HepG2 (cell line): ENCODE measurements at regions not wholly inside any gene's neighbourhood (a gene's known extent, or its start where the extent isn't known, plus 50 kb on each side); places are given as distances from the start of the nearest gene placed in this dataset.
A peak's percentile ranks its signal among the peaks of the same experiment; 100 is the strongest.

Experiments used
- ATAC-seq: fragments of 200-7000 bp; cut with Tn5 transposase; 3 replicates; pipeline ENCODE4 v1.9.1; 2020; ENCODE audit warnings: mild to moderate bottlenecking, moderate library complexity
- BruUV-seq: library from RNA; stranded (reverse); fragments of 400-500 nt; replicated peaks from 2 replicates; lab custom pipeline; 2021; lab: Mats Ljungman, UMichigan
- CTCF ChIA-PET: fragments of 300-600 bp; formaldehyde crosslinking; extraction: SDS; loops from one replicate; lab custom pipeline; 2021; ENCODE audit warnings: low total read pairs, inconsistent platforms, low intra/inter-chr PET ratio; lab: Yijun Ruan, JAX
- POLR2A ChIA-PET: fragments of 350-600 bp; sonication (Branson Sonifier 250); formaldehyde crosslinking; loops from one replicate; lab custom pipeline; 2020; ENCODE audit warnings: antibody characterized with exemption, inconsistent platforms; lab: Yijun Ruan, JAX
- DNase-seq: peaks from one replicate; pipeline ENCODE4 v3.0.0-alpha.2; 2015; ENCODE audit warnings: low spot score
- FAIRE-seq: peaks from 3 replicates; lab custom pipeline; 2011; peaks lifted over from hg19 to GRCh38; lab: Jason Lieb, UNC
- H2AFZ ChIP-seq: one replicate; pipeline ENCODE4 v1.6.1; 2011; ENCODE audit warnings: low read length, inconsistent platforms
- H3K27ac ChIP-seq: fragments of 300-600 bp; 3 replicates; pipeline ENCODE4 v1.8.0; 2011; ENCODE audit warnings: mixed run types, mild to moderate bottlenecking, mixed read lengths, low read length, inconsistent platforms; ENCODE audit not compliant: insufficient read depth; ENCODE audit errors: extremely low read length
- H3K27me3 ChIP-seq, 2 experiments: fragments of 200-600 bp in 1 of 2; 2 replicates in 1 of 2; 3 replicates in 1 of 2; pipeline versions ENCODE4 v1.6.0 to v1.8.0; 2011; ENCODE audit warnings: low read length in 2 of 2, mild to moderate bottlenecking in 2 of 2, moderate library complexity in 2 of 2, inconsistent platforms in 1 of 2; ENCODE audit not compliant: insufficient read depth in 2 of 2, control insufficient read depth in 1 of 2
- H3K36me3 ChIP-seq, 2 experiments: fragments of 200-600 bp in 1 of 2; replicated peaks in 1 of 2; 2 replicates in 1 of 2; 3 replicates in 1 of 2; pipeline versions ENCODE4 v1.5.1 to v1.8.0; 2011; ENCODE audit warnings: low read length in 2 of 2, inconsistent platforms in 1 of 2; ENCODE audit not compliant: insufficient read depth in 2 of 2, control insufficient read depth in 1 of 2
- H3K4me1 ChIP-seq: 2 replicates; pipeline ENCODE4 v1.5.1; 2012; ENCODE audit warnings: low read length, inconsistent platforms; ENCODE audit not compliant: insufficient read depth
- H3K4me2 ChIP-seq: 2 replicates; pipeline ENCODE4 v1.6.0; 2011; ENCODE audit warnings: low read depth, low read length, inconsistent platforms
- H3K4me3 ChIP-seq, 3 experiments: fragments of 200-600 bp in 1 of 3; sonication (generic), shearing (Covaris generic) in 1 of 3; replicated peaks in 1 of 3; 2 replicates each; pipeline ENCODE4 v1.5.1; 2011 to 2016; ENCODE audit warnings: low read length in 3 of 3, inconsistent platforms in 2 of 3, low read depth in 2 of 3, mild to moderate bottlenecking in 2 of 3, control low read depth in 1 of 3, mixed read lengths in 1 of 3; ENCODE audit not compliant: insufficient read depth in 1 of 3
- H3K79me2 ChIP-seq: one replicate; pipeline ENCODE4 v1.6.1; 2011; ENCODE audit warnings: low read length, inconsistent platforms; ENCODE audit not compliant: insufficient read depth
- H3K9ac ChIP-seq: 2 replicates; pipeline ENCODE4 v1.6.0; 2011; ENCODE audit warnings: mild to moderate bottlenecking, low read depth, low read length, inconsistent platforms; ENCODE audit not compliant: insufficient read depth
- H3K9me3 ChIP-seq: 2 replicates; pipeline ENCODE4 v1.5.1; 2012; ENCODE audit warnings: mild to moderate bottlenecking, low read length
- H4K20me1 ChIP-seq: 2 replicates; pipeline ENCODE4 v1.6.0; 2011; ENCODE audit warnings: inconsistent platforms, mild to moderate bottlenecking, low read length, moderate library complexity; ENCODE audit not compliant: insufficient read depth
- ARID5B ChIP-seq: IDR thresholded peaks from 2 replicates; pipeline ENCODE4 v1.4.0; 2020; ENCODE audit warnings: mild to moderate bottlenecking, missing genetic modification reagents
- BCL6 ChIP-seq: IDR thresholded peaks from 2 replicates; pipeline ENCODE4 v1.6.1; 2016; ENCODE audit warnings: missing genetic modification reagents, missing compliant biosample characterization
- DNMT1 ChIP-seq: sonication (generic); formaldehyde crosslinking; IDR thresholded peaks from 2 replicates; pipeline ENCODE4 v1.5.1; 2020; ENCODE audit warnings: mild to moderate bottlenecking, missing genetic modification reagents
- FOXA1 ChIP-seq, 2 experiments: fragments of 450-650 bp in 1 of 2; sonication (generic) in 1 of 2; formaldehyde crosslinking in 1 of 2; IDR thresholded peaks; 2 replicates each; pipeline versions ENCODE4 v1.4.0 to v1.6.1; 2016 to 2020; ENCODE audit warnings: missing genetic modification reagents in 1 of 2
- NCOA2 ChIP-seq: sonication (generic); formaldehyde crosslinking; IDR thresholded peaks from 2 replicates; pipeline ENCODE4 v1.8.0; 2022; ENCODE audit warnings: inconsistent platforms
- ZBTB33 ChIP-seq: sonication (generic); formaldehyde crosslinking; IDR thresholded peaks from 2 replicates; pipeline ENCODE4 v1.4.0; 2020; ENCODE audit warnings: missing genetic modification reagents
- ZBTB38 ChIP-seq: sonication (generic); formaldehyde crosslinking; IDR thresholded peaks from 2 replicates; pipeline ENCODE4 v1.5.1; 2020; ENCODE audit warnings: mild to moderate bottlenecking, missing genetic modification reagents
- ZMYM3 ChIP-seq: sonication (generic); formaldehyde crosslinking; IDR thresholded peaks from 2 replicates; pipeline ENCODE4 v1.5.1; 2020; ENCODE audit warnings: mild to moderate bottlenecking, missing genetic modification reagents
- ZNF263 ChIP-seq: sonication (generic); formaldehyde crosslinking; IDR thresholded peaks from 2 replicates; pipeline ENCODE4 v1.4.0; 2020; ENCODE audit warnings: missing genetic modification reagents
- ZNF646 ChIP-seq: sonication (generic); formaldehyde crosslinking; IDR thresholded peaks from 2 replicates; pipeline ENCODE4 v1.9.0; 2021; ENCODE audit warnings: mild to moderate bottlenecking, missing genetic modification reagents
- WGBS: methylation state at CpG from one replicate; pipeline ENCODE4 v1.1.6; 2017; ENCODE audit warnings: low lambda C conversion rate; 5-methylcytosine and 5-hydroxymethylcytosine counted together
- in situ Hi-C: cut with HindIII; loops from 2 replicates; pipeline ENCODE4 v1.10.0; 2017; ENCODE audit warnings: low pct_unique_long_range_greater_than_20kb; ENCODE audit not compliant: extremely low pct_ligation_motif_present
- intact Hi-C: fragments of 100-400 bp; cut with micrococcal nuclease; formaldehyde crosslinking; loops from one replicate; pipeline ENCODE4 v1.10.0; 2022; ENCODE audit not compliant: unreplicated experiment

- ATAC-seq (peak; percentile 85), FAIRE-seq (peak; percentile 21), DNase-seq (peak; percentile 46)
- Histone ChIP-seq H3K27ac (peak overlapping the region; percentile 23), H3K79me2 (no peaks in the 10 kb centered on the region), H3K4me2 (peak overlapping the region; percentile 58), H3K4me3 (peak overlapping the region in 1 of 3 experiments; percentile 15; a peak in 1 of 6 replicates), H4K20me1 (no peaks in the 10 kb centered on the region), H3K36me3 (no peaks in the 10 kb centered on the region), H3K4me1 (peaks cover 52% of the 10 kb centered on the region), H2AFZ (no peak overlapping the region), H3K27me3 (no peaks in the 10 kb centered on the region), H3K9ac (peak overlapping the region; percentile 26; the same call in 1 of the 2 replicates), H3K9me3 (no peaks in the 10 kb centered on the region)
- ChIA-PET POLR2A (no interaction called here), CTCF (no interaction called here)
- intact Hi-C loops, result loop anchor here (2.0 kb wide), 1 partner anchor 74 kb away; no protein-coding TSS in a partner anchor
- in situ Hi-C loops, result no loop called here
- no TSS peak for BruUV-seq
- WGBS, result 13% methylated on average over 11 of the region's 11 CpGs
- TF ChIP-seq FOXA1 (IDR thresholded peaks at IDR 0.05), result no peak
- TF ChIP-seq FOXA1 (CRISPR knock-in tag; IDR thresholded peaks at IDR 0.05), result 0 out of 2 replicates have a peak, but pooled peaks have one; percentile 14
- no peak for TF ChIP-seq DNMT1 (CRISPR knock-in tag)
- TF ChIP-seq ARID5B (CRISPR knock-in tag), result peak; percentile 34; the same call in 1 of the 2 replicates
- TF ChIP-seq ZMYM3 (CRISPR knock-in tag), result 0 out of 2 replicates have a peak, but pooled peaks have one; percentile 24
- no peak for TF ChIP-seq NCOA2 (CRISPR knock-in tag)
- 0 out of 2 replicates have a peak, but pooled peaks have one; percentile 37 for TF ChIP-seq ZNF263 (CRISPR knock-in tag)
- TF ChIP-seq ZNF646 (CRISPR knock-in tag), result peak; percentile 47; the same call in 1 of the 2 replicates
- 0 out of 2 replicates have a peak, but pooled peaks have one; percentile 32 for TF ChIP-seq ZBTB38
- TF ChIP-seq ZBTB33 (CRISPR knock-in tag), result peak; percentile 60; the same call in 1 of the 2 replicates
- TF ChIP-seq BCL6 (CRISPR knock-in tag), result 0 out of 2 replicates have a peak, but pooled peaks have one; percentile 15
Measured at GRCh38 chr1:223006917-223007648, 136.0 kb downstream of the TLR5 start.
